Kidney epithelial cell (primary cell): ENCODE measurements at regions not wholly inside any gene's neighbourhood (a gene's known extent, or its start where the extent isn't known, plus 50 kb on each side); places are given as distances from the start of the nearest gene placed in this dataset.

ENCODE experiments used
- DNase-seq: peaks from one replicate; pipeline ENCODE4 v3.0.0-alpha.2; 2010; ENCODE audit warnings: low read depth
- H3K27me3 ChIP-seq: 2 replicates; pipeline ENCODE4 v1.6.0; 2011; ENCODE audit warnings: low read length; ENCODE audit not compliant: control insufficient read depth, insufficient read depth
- H3K36me3 ChIP-seq: 2 replicates; pipeline ENCODE4 v1.5.1; 2011; ENCODE audit warnings: low read length; ENCODE audit not compliant: control insufficient read depth, insufficient read depth
- H3K4me3 ChIP-seq: 2 replicates; pipeline ENCODE4 v1.5.1; 2011; ENCODE audit warnings: low read depth, mild to moderate bottlenecking, control low read depth, low read length
- CTCF ChIP-seq: IDR thresholded peaks from 2 replicates; pipeline ENCODE4 v1.5.1; 2011; ENCODE audit warnings: mild to moderate bottlenecking, moderate library complexity, low read length, control low read depth, inconsistent platforms; ENCODE audit not compliant: insufficient read depth, poor library complexity, severe bottlenecking

GRCh38 chr1:234886081-234886984 is 242.3 kb downstream of the TOMM20 start:
- no peak for DNase-seq
- no peaks in the 10 kb centered on the region for H3K36me3 ChIP-seq
- no peaks in the 10 kb centered on the region for H3K27me3 ChIP-seq
- H3K4me3 ChIP-seq: no peak overlapping the region
- TF ChIP-seq CTCF: no peak

- TF ChIP-seq CTCF: no peak
- no peaks in the 10 kb centered on the region for H3K36me3 ChIP-seq
- no peaks in the 10 kb centered on the region for H3K27me3 ChIP-seq
- H3K4me3 ChIP-seq: no peak overlapping the region
- DNase-seq: no peak
Measured at GRCh38 chr1:234885601-234886000, 243.0 kb downstream of the TOMM20 start.

- H3K27me3 ChIP-seq: no peaks in the 10 kb centered on the region
- no peak for TF ChIP-seq CTCF
- no peak for DNase-seq
- H3K36me3 ChIP-seq: no peaks in the 10 kb centered on the region
- no peak overlapping the region for H3K4me3 ChIP-seq
Measured at GRCh38 chr1:234884701-234885100, 243.9 kb downstream of the TOMM20 start.

GRCh38 chr1:234884006-234884405 is 244.6 kb downstream of the TOMM20 start:
- DNase-seq: no peak
- TF ChIP-seq CTCF: no peak
- Histone ChIP-seq H3K36me3 (no peaks in the 10 kb centered on the region), H3K27me3 (no peaks in the 10 kb centered on the region), H3K4me3 (no peak overlapping the region)

GRCh38 chr1:234882898-234883297 is 245.7 kb downstream of the TOMM20 start:
- Histone ChIP-seq H3K36me3 (no peaks in the 10 kb centered on the region), H3K27me3 (no peaks in the 10 kb centered on the region), H3K4me3 (no peak overlapping the region)
- DNase-seq: no peak
- TF ChIP-seq CTCF: no peak
